Endothelial cell of umbilical vein (primary cell): ENCODE measurements at regions not wholly inside any gene's neighbourhood (a gene's known extent, or its start where the extent isn't known, plus 50 kb on each side); places are given as distances from the start of the nearest gene placed in this dataset.

Experiments used
- BruUV-seq: library from RNA; stranded (reverse); fragments of 400-500 nt; replicated peaks from 2 replicates; lab custom pipeline; 2021; lab: Mats Ljungman, UMichigan
- CTCF ChIA-PET: fragments of 300-600, 350-600 bp; sonication (Branson Sonifier 250); formaldehyde crosslinking; loops from one replicate; lab custom pipeline; 2021; ENCODE audit warnings: antibody characterized with exemption, inconsistent platforms; lab: Charles Lee
- POLR2A ChIA-PET: fragments of 300-600, 350-600 bp; sonication (Branson Sonifier 250); formaldehyde crosslinking; loops from one replicate; lab custom pipeline; 2021; ENCODE audit warnings: antibody characterized with exemption, inconsistent platforms; lab: Charles Lee
- DNase-seq: peaks from one replicate; pipeline ENCODE4 v3.0.0-alpha.2; 2011; ENCODE audit warnings: low read depth, low spot score
- FAIRE-seq: peaks from 2 replicates; lab custom pipeline; 2011; peaks lifted over from hg19 to GRCh38; lab: Jason Lieb, UNC
- H2AFZ ChIP-seq: 2 replicates; pipeline ENCODE4 v1.6.0; 2012; ENCODE audit warnings: low read depth, low read length, control low read depth, inconsistent platforms
- H3K27ac ChIP-seq: 2 replicates; pipeline ENCODE4 v1.5.1; 2011; ENCODE audit warnings: low read depth, mild to moderate bottlenecking, control low read depth, low read length, moderate library complexity; ENCODE audit not compliant: insufficient read depth
- H3K27me3 ChIP-seq, 2 experiments: 2 replicates each; pipeline versions ENCODE4 v1.6.0 to v1.6.1; 2011; ENCODE audit warnings: low read length in 2 of 2, mixed read lengths in 1 of 2; ENCODE audit not compliant: control insufficient read depth in 2 of 2, insufficient read depth in 2 of 2
- H3K36me3 ChIP-seq, 2 experiments: 2 replicates in 1 of 2; 3 replicates in 1 of 2; pipeline ENCODE4 v1.5.1; 2011; ENCODE audit warnings: low read length in 2 of 2, mild to moderate bottlenecking in 1 of 2, moderate library complexity in 1 of 2; ENCODE audit not compliant: control insufficient read depth in 2 of 2, insufficient read depth in 2 of 2; ENCODE audit errors: extremely low read depth in 1 of 2
- H3K4me1 ChIP-seq: 3 replicates; pipeline ENCODE4 v1.5.1; 2011; ENCODE audit warnings: mild to moderate bottlenecking, low read length; ENCODE audit not compliant: control insufficient read depth, insufficient read depth; ENCODE audit errors: extremely low read depth
- H3K4me2 ChIP-seq: 2 replicates; pipeline ENCODE4 v1.6.1; 2011; ENCODE audit warnings: low read length, control low read depth, mixed read lengths; ENCODE audit not compliant: insufficient read depth
- H3K4me3 ChIP-seq, 3 experiments: fragments of 200-600 bp in 1 of 3; sonication (generic), shearing (Covaris generic) in 1 of 3; replicated peaks in 1 of 3; 2 replicates each; pipeline ENCODE4 v1.5.1; 2011 to 2016; ENCODE audit warnings: control low read depth in 3 of 3, low read length in 3 of 3, mild to moderate bottlenecking in 2 of 3, inconsistent platforms in 1 of 3, low read depth in 1 of 3, moderate library complexity in 1 of 3; ENCODE audit not compliant: insufficient read depth in 1 of 3
- H3K79me2 ChIP-seq: 2 replicates; pipeline ENCODE4 v1.6.0; 2012; ENCODE audit warnings: low read length, inconsistent platforms; ENCODE audit not compliant: control insufficient read depth, insufficient read depth
- H3K9ac ChIP-seq: replicated peaks from 2 replicates; pipeline ENCODE3; 2011; ENCODE audit warnings: low read length, control low read depth; ENCODE audit not compliant: insufficient read depth; ENCODE audit errors: extremely low read depth
- H3K9me1 ChIP-seq: replicated peaks from 3 replicates; pipeline ENCODE4 v1.6.0; 2011; ENCODE audit warnings: mild to moderate bottlenecking, low read length; ENCODE audit not compliant: control insufficient read depth, insufficient read depth; ENCODE audit errors: extremely low read depth
- H3K9me3 ChIP-seq: replicated peaks from 2 replicates; pipeline ENCODE4 v1.5.1; 2012; ENCODE audit warnings: low read length, inconsistent platforms; ENCODE audit not compliant: control insufficient read depth, insufficient read depth
- H4K20me1 ChIP-seq: replicated peaks from 2 replicates; pipeline ENCODE3; 2011; ENCODE audit warnings: mild to moderate bottlenecking, low read length; ENCODE audit not compliant: control insufficient read depth, insufficient read depth; ENCODE audit errors: extremely low read depth
- CTCF ChIP-seq, 2 donors: IDR thresholded peaks; 1 replicate in 1 of 2; 2 replicates in 1 of 2; pipeline ENCODE4 v1.5.1; 2011; ENCODE audit warnings: low read length in 2 of 2, mild to moderate bottlenecking in 2 of 2, moderate library complexity in 2 of 2, control low read depth in 1 of 2, inconsistent platforms in 1 of 2, low read depth in 1 of 2; ENCODE audit not compliant: insufficient read depth in 1 of 2; ENCODE audit errors: extremely low read depth in 1 of 2
- EZH2 ChIP-seq: IDR thresholded peaks from 2 replicates; pipeline ENCODE4 v1.6.1; 2012; ENCODE audit warnings: borderline replicate concordance, low read depth, mild to moderate bottlenecking, moderate library complexity, low read length, inconsistent platforms; ENCODE audit not compliant: severe bottlenecking
- FOS ChIP-seq: IDR thresholded peaks from 2 replicates; pipeline ENCODE4 v1.6.1; 2011; ENCODE audit warnings: mild to moderate bottlenecking, low read length, moderate library complexity, borderline replicate concordance; ENCODE audit not compliant: insufficient read depth
- GATA2 ChIP-seq: IDR thresholded peaks from 2 replicates; pipeline ENCODE4 v1.7.0; 2011; ENCODE audit warnings: low read depth, mild to moderate bottlenecking, moderate library complexity, mixed read lengths, low read length; ENCODE audit not compliant: insufficient read length, insufficient read depth
- JUN ChIP-seq: IDR thresholded peaks from 2 replicates; pipeline ENCODE4 v1.6.1; 2011; ENCODE audit warnings: borderline replicate concordance, low read depth; ENCODE audit not compliant: insufficient read length, insufficient read depth
- MYC ChIP-seq: IDR thresholded peaks from one replicate; pipeline ENCODE4 v1.6.1; 2011; ENCODE audit warnings: mild to moderate bottlenecking, low read depth, low read length
- POLR2A ChIP-seq: IDR thresholded peaks from 2 replicates; pipeline ENCODE4 v1.6.1; 2012; ENCODE audit warnings: low read depth, mild to moderate bottlenecking, control low read depth, low read length
- POLR2AphosphoS5 ChIP-seq: IDR thresholded peaks from 2 replicates; pipeline ENCODE4 v1.6.1; 2012; ENCODE audit warnings: low read depth, mild to moderate bottlenecking, control low read depth, low read length, moderate library complexity; ENCODE audit not compliant: insufficient read depth
- dilution Hi-C: fragments of 300-500 bp; cut with MboI; formaldehyde crosslinking; loops from one replicate; pipeline ENCODE4 v1.15.0; 2019; ENCODE audit warnings: low sequenced_read_pairs; ENCODE audit not compliant: extremely low pct_ligation_motif_present
- intact Hi-C: fragments of 100-400 bp; cut with micrococcal nuclease; formaldehyde crosslinking; loops from one replicate; pipeline ENCODE4 v1.10.0; 2022
- TF ChIP-seq, protein P1 (sequence below): IDR thresholded peaks from 2 replicates; pipeline ENCODE4 v1.6.1; 2011; ENCODE audit not compliant: insufficient read depth, insufficient read length

- BruUV-seq: no TSS peak
- CTCF ChIA-PET: interaction anchor here (0.5 kb wide), 1 partner anchor 56 kb away, joined by 3 read pairs; no protein-coding TSS in a partner anchor
Measured at GRCh38 chr15:95565016-95565600, 765.4 kb upstream of the NR2F2 start.

More at GRCh38 chr15:95565016-95565600, 765.4 kb upstream of the NR2F2 start:
- no peaks in the 10 kb centered on the region for H4K20me1 ChIP-seq
- no peaks in the 10 kb centered on the region for H3K9me1 ChIP-seq
- dilution Hi-C loops: no loop called here
- peaks cover under 1% of the 10 kb centered on the region for H3K4me1 ChIP-seq
- no peaks in the 10 kb centered on the region for H3K9me3 ChIP-seq
- H3K9ac ChIP-seq: no peak overlapping the region
- FAIRE-seq (no peak), DNase-seq (no peak)
- no peak overlapping the region for H2AFZ ChIP-seq
- POLR2A ChIA-PET: no interaction called here
- no peak overlapping the region for H3K4me3 ChIP-seq
- intact Hi-C loops: no loop called here
- no peak overlapping the region for H3K4me2 ChIP-seq
- no peaks in the 10 kb centered on the region for H3K79me2 ChIP-seq
- H3K27me3 ChIP-seq: no peaks in the 10 kb centered on the region
- no peak overlapping the region for H3K27ac ChIP-seq
- TF ChIP-seq, protein P1, sequence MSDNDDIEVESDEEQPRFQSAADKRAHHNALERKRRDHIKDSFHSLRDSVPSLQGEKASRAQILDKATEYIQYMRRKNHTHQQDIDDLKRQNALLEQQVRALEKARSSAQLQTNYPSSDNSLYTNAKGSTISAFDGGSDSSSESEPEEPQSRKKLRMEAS: no peak
- TF ChIP-seq EZH2 (no peak), GATA2 (no peak), CTCF (IDR thresholded peaks at IDR 0.05; ENCODE audit: extremely low read depth in 1 of 2, insufficient read depth in 1 of 2, low read depth in 1 of 2, low read length in 2 of 2) (no peak), MYC (no peak), POLR2A (no peak), JUN (no peak), FOS (no peak), POLR2AphosphoS5 (no peak)
- H3K36me3 ChIP-seq: no peaks in the 10 kb centered on the region
